SU-DHL-6 (cell line): ENCODE measurements at regions not wholly inside any gene's neighbourhood (a gene's known extent, or its start where the extent isn't known, plus 50 kb on each side); places are given as distances from the start of the nearest gene placed in this dataset.

ENCODE experiments used
- CTCF ChIP-seq: fragments of 200-600 bp; sonication (generic); IDR thresholded peaks from one replicate; pipeline ENCODE4 v1.5.1; 2017; ENCODE audit warnings: antibody characterized with exemption, mild to moderate bottlenecking, low read length, moderate library complexity; ENCODE audit not compliant: insufficient read depth, poor library complexity, severe bottlenecking
- EZH2phosphoT487 ChIP-seq: fragments of 200-600 bp; sonication (generic), shearing (Covaris generic); conservative IDR thresholded peaks from 2 replicates; pipeline ENCODE4 v1.6.1; 2018; ENCODE audit warnings: mild to moderate bottlenecking, antibody characterized with exemption, low read length, moderate library complexity, mixed read lengths

DNA sequence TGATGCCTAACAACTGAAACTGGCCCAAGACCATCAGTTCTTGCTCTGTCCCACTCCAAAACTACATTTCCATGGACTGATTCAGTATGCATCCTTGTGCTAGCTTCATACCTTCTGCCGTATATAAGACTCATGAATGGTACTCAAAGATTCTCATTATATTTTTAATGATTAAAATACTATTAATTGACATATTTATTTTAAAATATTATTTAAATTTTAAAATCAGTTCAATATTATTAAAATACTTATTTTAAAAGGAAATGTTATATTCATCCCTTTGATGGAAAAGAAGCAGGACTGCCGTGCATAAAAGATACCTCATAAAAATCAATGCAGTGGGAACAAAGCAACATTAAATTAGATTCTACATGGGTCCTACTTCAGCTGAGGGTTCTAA is 153.4 kb downstream of the AXIN2 start:
- TF ChIP-seq CTCF (no peak), EZH2phosphoT487 (no peak)
